ENCODE measurements at regions not wholly inside any gene's neighbourhood (a gene's known extent, or its start where the extent isn't known, plus 50 kb on each side); places are given as distances from the start of the nearest gene placed in this dataset.

DNA sequence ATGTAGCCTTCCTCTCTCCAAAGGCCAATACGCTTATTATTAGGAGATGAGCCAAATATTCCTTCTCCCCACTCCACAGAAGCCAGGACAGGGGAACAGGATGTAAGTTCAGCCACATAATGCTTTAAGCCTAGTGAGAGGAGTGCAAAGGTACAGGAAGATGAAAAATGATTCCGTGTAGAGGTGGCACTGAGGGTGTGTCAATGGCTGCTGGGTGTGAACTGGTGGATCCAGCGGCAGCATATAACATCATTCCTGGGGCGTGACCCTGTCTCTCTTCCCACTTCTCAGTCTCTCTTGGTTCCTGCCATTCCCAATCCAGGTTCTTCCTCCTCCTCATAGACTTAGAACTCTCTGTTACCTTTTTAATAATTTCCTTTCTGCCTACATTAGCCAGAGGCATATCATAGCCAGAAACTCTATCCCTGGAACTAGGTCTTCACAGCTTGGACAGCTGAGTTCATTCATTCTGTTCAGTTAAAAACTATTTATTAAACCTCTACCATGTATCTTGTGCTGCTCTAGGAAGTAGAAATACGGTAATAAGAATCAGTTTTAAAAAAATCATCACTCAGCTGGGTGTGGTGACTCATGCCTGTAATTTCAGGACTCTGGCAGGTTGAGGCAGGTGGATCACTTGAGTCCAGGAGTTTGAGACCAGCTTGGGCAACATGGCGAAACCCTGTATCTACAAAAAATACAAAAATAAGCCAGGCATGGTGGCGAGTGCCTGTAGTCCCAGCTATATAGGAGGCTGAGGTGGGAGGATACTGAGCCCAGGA is 58.0 kb upstream of the FAM20A start:
- DNase-seq, result no peak

DNA sequence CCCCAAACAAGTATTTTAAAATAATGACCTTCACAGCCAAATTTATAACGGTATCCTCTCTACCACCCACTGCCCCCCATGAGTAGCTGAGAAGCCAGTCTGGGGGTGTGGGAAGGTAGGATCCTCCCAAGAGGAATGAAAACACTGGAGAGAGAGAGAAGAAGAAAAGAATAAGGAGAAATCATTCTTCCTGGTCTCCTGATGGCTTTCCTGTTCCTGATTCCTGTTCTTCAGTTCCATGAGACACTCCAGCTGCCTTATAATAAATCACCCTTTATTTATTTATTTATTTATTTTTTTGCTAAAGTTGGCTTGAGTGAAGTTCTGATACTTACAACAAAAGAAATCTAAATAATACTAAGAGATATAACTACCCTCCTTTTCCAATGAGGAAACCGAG is 56.4 kb upstream of the FAM20A start:
- no peak for DNase-seq

DNA sequence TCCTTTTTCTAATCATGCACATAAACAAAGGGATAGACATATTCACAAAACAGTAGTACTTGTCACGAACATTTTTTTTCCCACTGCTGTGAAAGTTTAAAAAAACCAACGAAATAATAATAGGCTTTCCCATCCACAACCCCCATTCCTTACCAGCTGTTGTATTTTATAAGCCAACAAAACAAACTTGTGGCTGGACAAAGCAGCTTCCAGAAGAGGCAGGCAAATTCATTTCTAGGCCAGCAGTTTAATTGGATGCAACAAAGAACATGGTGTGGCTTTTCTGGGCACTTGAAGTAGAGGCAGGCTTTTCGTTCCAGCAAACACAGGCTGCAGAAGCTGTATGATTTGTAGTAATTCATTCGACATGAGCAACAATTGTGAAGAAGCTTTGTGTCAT is 56.0 kb upstream of the FAM20A start:
- no peak for DNase-seq

DNA sequence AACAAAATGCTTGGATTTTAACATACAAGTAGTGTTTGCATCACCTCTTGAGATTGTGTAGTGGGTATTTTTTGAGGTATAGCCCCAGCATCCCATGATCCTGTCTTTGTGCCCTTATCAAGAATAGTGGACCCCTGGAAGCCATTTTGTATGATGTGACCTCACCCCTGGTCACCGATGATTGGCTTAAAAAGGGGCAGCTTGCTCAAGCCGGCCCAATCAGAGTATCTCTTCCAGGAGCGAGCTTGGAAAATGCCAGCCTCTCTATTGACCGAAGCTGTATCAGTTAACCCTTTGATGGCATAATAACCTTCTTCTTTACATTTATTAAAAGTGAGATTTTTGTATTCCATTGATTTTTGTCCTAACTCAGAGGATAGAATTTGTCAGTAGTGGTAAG is 55.5 kb upstream of the FAM20A start:
- DNase-seq, result no peak
